GM19035 (cell line): ENCODE measurements at regions not wholly inside any gene's neighbourhood (a gene's known extent, or its start where the extent isn't known, plus 50 kb on each side); places are given as distances from the start of the nearest gene placed in this dataset.
"Not testable (repeated sequence)": the region's sequence is repeated elsewhere in the genome, so short reads cannot be mapped to it uniquely, and the experiment has no call there.

ENCODE experiments used
- ATAC-seq: cut with Tn5 transposase; IDR thresholded peaks from one replicate; pipeline ENCODE4 v1.9.1; 2021; ENCODE audit not compliant: unreplicated experiment

DNA sequence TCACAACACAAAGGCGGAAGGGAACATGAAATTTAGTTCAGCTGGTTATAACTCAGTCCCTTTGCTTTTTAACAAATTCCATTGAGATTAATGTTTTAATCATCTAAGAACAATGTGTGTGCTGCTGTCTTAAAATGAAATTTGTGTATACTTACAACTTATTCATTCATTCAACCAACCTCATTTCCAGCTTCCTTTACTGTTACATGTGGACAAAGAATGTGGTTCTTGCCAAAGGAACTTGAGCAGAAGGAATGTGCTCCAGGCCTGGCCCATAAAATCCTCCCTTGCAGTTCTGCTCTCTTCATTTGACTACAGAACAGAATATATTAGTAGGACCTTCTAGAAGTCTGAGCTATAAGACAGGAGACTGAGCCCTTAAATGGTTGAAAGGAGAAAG, 176.8 kb upstream of the GLRA2 start:
- no peak for ATAC-seq

DNA sequence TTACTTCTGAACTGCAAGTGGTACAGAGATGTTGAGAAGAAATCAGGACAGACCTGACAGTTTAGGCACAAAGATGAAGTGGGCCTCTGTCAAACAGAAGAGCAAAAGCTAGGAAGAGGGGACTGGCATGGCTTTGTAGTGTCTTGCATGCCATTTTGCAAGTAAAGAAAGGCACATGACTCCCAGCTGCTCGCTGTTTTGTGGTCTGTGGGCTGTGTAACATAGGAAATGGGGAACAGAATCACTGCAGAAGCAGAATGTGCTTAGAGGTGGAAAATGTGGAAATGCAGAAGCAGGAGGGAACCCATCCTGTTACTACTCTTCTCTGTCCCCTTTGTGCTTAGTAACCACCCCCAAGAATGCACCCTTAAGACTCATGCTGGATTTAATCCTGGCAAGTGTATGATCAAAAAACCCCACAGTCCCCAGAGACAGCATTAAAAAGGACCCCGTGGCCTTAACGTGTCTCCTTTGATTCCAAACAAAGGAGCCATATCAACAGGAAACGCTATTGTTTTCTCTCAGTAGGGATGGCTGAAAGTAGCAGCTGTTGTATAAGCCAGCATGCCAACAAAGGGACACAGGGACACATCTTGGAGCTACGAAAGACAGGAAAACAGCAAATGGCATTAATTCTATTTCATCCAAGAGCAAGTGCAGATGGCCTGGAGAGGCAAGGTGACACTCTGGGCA, 177.6 kb upstream of the GLRA2 start:
- no peak for ATAC-seq

DNA sequence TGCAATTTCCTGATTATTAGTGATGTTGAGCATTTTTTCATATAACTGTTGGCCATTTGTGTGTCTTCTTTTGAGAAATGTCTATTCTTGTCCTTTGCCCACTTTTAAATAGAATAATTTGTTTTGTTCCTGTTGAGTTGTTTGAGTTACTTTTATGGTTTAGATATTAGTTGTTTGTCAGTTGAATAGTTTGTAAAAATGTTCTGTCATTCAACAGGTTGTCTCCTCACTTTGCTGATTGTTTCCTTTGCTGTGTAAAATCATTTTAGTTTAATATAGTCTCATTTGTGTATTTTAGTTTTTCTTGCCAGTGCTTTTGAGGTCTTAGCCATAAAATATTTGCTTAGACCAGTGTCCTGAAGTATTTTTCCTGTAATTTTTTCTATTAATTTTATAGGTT, 181.8 kb upstream of the GLRA2 start:
- no peak for ATAC-seq

DNA sequence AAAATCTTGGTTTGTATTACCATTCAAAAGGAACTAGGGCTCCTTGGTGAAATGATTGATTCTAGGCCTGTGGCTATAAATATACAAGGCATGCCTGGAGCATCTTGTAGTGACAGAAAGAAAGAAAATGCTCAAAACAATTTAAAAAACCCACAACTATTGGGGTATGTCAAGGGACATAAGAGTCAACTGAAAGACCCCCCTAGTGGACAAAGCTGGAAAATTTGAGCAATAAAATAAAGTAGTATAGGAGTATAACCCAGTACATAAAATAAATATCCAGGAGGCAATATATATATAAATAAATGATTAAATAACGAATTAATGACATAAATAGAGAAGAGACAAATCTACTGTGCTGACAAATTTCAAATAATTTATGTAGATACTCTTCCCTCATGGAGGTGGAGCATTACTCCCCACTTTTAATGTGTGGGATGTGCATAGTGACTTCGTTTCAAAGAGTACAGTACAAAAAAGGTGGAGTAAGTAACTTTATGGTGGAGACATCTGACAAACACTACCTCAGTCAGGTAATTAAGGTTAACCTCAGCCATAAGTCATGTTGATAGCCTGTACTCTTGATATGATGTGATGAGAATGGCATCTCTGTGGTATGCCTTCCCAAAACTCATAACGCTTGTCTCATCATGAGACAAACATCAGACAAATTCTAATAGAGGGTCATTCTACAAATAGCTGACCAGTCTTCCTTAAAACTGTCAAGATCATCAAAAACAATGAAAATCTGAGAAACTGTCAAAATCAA, 185.0 kb upstream of the GLRA2 start:
- ATAC-seq, result no peak

DNA sequence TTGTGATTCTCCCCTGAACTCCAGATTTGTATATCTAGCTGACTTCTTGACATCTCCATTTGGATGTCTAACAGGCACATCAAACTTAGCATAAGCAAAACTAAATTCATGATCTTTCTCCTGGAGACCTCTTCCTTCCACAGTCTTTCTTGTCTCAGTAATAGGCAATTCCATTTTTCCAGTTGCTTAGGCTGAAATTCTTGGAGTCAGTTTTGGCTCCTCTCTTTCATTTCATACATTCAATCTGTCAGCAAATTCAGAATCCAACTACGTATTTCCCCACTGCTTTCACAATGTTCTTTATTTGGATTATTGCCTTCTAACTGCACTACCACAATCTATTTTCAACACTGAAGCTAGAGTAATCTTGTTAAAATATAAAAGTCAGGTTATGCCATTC, 219.9 kb upstream of the GLRA2 start:
- no peak for ATAC-seq

DNA sequence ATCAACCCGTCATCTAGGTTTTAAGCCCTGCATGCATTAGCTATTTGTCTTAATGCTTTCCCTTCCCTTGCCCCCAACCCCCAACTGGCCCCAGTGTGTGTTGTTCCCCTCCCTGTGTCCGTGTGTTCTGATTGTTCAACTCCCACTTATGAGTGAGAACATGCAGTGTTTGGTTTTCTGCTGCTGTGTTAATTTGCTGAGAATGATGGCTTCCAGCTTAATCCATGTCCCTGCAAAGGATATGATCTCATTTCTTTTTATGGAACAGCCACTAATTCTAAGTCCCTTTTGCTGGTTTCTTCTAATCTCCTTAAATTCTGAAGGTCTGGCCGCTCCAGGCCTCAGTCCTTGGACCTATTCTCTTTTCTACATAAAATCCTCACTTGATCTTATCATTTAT, 220.4 kb upstream of the GLRA2 start:
- not testable (repeated sequence) for ATAC-seq

DNA sequence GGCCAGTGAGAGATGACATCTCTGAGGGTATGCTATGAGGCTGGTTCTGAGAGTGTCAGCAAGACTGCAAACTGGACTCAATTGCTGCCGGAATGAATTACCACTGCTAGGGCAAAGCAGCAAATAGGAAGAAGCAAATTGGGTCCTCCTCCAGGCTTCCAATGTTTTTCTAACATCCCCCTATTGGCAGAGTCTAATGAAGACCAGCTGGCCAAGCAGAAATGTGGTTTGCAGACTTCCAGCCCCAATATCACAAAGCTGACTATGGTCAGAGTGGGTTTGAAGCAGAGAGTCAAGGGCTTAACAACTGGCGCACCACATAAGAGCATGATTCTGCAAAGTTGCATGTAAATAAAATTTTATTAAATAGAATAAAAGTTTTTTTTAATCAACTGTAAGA, 225.4 kb upstream of the GLRA2 start:
- ATAC-seq, result no peak

DNA sequence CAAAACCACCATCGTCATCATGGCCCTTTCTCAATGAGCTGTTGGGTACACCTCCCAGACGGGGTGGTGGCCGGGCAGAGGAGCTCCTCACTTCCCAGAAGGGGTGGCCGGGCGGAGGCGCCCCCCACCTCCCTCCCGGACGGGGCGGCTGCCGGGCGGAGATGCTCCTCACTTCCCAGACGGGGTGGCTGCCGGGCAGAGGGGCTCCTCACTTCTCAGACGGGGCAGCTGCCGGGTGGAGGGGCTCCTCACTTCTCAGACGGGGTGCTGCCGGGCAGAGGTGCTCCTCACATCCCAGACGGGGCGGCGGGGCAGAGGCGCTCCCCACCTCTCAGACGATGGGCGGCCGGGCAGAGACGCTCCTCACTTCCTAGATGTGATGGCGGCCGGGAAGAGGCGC, 226.8 kb upstream of the GLRA2 start:
- ATAC-seq, result not testable (repeated sequence)

DNA sequence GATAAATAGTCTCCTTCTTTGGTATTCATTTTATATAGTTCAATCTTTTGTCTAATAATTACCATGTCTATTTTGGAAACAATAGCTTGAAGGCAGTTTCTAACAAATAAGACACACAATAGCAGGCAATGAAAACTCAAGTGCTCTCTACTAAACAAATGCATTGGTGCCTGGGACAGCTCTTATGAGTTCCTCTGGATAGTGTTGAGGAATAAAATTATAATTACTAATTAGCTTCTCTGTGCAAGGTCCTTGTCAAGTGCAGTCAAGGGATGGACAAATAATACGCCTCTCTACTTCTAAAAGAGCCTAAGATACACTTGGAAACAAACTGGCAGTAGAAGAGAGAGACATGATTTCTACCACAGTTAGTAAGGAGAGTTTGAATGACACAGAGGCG, 229.0 kb upstream of the GLRA2 start:
- ATAC-seq, result no peak

DNA sequence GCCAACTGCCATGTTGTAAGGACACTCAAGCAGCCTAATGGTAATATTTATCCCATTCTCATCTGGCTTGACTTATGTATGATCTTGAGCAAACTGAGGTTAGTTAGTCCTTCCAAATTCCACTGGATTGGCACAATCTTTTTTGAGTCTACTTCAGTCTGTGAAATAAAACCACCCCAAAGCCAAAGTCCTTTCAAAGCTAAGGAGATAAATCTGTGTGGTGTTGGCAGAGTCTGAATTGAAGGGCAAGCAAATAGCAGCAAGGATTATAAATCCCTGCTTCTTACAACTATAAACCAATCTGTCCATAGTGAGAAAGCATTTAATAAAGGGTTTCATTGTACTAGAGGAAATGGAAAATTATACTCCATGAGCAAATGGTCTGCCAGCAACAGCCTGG, 233.9 kb upstream of the GLRA2 start:
- ATAC-seq, result no peak

DNA sequence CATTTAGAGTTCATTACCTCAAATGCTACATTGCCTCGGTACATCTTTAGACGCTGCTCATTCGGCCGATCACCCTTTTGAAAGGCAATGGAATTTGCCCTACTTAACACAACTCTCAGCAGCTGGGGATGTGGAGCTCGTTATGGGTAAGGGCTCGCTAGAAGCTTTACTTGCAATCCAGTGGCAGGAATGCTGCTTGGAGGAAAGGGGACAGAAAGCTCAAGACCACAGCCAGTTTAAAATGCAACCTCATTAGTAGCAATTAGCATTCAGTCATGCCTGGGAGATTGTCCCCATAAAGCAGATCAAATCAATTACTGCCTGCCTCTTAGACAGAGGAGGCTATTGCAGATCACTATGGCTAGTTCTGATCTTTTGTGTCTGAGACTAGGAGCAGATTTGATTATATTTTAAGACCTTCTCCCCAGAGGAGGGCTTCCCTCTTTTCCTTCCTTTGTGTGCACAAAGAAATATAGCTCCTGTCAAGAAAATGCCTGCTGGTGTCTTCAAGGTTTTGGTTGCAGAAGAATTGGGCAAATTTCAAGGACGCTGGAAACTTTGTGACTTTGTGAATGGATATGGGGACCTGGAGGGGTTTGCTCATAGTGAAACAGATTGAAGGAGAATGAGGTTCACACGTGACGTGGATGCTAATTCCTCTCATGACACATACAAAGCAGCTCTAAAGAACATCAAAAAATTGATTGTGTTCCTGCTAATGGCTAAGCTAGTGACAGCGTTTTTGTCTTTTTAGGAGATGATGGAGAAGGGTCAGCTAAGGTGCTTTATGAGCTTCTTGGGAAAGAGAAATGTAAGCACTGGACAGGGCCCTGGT, 237.5 kb upstream of the GLRA2 start:
- no peak for ATAC-seq

DNA sequence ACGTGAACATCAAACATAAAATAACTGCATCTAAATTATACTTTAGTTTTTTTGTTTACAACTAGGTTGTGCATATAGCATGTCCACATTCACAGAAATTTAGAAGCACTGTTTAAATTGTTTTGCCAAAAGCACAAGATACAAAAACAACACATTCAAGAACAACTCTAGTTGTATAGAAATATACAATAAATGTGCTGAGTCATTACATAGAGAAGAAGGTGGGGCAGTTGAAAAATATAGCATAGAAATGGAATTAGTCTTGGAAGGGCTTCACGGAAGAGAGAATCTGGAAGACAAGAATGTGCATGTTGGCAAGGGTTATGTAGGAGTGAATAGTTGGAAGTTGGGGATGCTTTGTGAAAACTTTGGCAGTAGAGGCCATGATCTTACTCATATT, 239.0 kb upstream of the GLRA2 start:
- no peak for ATAC-seq

DNA sequence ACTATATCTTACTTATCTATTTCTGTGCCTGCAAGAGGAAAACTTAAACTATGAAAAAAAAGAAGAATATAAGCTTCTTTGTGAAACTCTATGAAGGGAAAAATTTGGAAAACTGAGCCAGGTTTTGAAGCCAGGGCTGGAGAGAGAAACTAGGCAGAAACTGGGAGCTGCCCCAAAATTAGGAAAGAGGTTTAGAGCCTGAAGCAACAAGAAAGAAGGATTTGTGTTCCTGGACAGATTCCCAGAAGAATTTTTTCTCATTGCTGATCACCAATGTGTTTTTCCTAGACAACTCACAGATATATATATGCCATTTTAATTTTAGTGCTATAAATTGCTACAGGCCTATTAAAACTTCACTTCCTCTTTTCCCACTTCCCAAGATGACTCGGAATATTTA, 245.0 kb upstream of the GEMIN8 start:
- no peak for ATAC-seq

DNA sequence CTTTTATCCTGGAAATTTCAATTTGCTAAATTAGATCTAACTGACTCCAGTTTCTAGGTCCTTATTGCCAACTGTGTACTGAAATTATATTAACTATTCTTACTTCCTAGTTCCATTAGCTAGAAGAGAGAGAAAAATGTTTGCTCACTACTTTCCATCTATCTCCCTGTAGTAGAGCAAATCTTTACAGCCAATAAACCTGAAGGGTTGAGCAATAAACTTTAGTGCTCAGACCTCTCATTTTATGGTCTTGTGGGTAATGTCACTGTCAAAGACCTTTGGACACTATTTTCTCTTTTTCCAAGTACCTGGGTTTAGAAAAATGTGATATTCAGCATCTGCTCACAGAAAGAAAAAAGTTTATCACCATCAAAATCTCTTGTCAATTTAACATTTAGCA, 237.5 kb upstream of the GEMIN8 start:
- ATAC-seq, result no peak

DNA sequence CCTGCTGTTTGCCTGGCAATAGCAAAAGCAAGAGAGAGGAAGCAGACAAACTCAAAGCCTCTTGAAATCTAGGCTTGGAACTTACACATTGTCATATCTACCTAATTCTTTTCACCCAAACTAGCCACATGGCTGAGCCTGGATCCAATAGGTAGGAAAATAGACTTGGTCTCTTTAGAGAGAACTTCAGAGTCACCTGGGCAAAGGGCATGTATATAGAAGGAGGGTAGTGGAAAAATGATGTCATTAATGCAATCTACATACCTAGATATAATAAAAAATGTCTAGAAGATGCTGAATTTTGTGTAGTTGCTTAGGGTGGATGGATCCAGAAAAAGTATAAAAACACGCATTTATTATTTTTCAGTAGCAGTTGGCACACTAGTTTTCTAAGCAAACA, 237.0 kb upstream of the GEMIN8 start:
- ATAC-seq, result no peak

DNA sequence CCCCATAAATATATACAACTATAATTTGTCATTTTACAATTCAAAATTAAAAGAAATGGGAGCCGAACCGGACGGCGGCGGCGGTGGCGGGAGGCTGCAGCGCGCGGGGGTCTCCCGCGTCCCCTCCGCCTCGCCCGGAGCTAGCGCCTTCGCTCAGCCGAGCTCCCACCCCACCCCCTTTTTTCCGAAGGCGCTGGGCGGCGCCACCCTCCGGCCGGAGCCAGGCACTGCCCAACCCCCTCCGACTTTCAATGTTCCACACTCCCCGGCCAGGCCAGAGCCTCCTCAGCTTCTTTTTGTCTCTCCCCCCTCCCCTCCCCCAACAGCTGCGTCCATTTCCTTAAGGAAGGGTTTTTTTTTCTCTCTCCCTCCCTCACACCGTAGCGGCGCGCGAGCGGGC, 214.1 kb upstream of the GEMIN8 start:
- no peak for ATAC-seq

DNA sequence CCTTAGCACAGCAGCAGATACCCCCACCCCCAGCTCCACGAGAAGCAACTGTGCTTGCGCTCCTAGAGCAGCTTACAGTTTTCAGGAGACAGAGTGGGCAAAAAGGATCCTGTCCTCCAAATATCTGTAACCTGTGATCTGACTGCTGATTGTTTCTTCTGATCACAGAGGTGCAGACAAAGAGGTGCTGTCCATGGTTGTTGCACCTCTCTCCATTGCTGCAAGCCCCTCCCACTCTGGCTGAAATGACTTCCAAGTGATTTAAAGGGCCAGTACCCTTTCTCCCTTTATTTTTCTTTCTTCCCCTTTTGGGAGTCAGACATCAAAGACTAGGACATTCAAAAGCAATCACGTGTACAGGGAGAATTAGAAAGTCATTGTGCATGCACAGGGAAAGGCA, 205.3 kb upstream of the GEMIN8 start:
- no peak for ATAC-seq

DNA sequence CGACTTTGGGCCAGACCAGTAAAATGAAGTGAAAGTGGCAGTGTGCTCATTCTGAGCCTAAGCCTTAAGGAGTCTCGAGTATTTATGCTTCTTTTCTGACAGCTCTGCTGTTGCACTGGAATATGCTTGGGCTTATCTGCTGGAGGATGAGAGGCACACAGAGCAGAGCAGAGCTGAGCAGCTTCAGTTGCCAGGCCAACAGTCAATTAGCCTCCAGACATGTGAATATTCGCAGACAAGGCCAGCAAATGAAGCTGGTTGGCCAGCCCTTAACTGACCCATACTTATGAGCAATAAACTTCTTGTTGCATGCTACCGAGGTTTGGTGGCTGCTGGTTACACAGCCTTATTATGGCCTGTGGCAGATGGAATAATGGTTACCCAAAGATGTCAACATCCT, 203.0 kb upstream of the GEMIN8 start:
- ATAC-seq, result no peak

DNA sequence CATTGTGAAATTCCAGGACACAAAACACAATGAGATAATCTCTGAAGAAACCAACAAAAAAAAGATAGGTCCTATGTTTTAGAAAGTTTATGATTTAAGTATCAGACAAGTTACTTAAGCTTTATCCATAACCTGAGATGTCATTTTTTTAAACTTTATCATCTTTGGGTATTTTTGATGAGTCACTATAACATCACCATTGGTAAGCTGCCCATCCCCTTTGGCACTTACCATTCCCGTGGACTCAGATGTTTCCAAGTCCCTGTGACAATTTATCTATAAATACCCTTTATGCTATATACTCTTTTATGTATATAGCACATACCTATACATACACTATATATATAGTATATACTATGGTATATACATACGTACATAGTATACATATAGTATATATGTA, 198.9 kb upstream of the GEMIN8 start:
- ATAC-seq, result no peak

DNA sequence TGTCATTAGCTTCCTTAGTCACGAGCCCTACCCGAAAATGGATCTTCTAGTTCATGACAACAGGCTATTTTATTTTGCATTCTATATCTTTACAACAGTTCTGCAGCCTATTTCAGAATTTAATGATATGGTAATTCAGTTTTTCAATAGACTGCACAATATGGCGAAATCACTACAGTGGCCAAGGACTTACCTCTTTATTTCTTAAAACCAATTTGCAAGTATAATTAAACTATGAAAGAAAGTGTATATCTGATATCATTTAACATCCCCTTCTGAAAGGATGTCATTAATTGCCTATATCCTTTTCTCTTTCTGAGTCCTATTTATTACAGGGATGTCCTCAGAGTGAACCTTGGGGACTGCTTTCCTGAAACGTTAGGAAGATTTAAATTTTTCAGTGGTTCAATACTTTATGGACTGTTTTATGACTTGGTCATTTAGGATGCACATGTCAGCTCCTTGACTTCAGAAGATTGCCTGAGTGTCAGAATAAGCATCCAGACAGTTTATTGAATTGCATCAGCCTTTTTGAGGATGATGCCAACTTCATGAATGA, 190.8 kb upstream of the GEMIN8 start:
- no peak for ATAC-seq

DNA sequence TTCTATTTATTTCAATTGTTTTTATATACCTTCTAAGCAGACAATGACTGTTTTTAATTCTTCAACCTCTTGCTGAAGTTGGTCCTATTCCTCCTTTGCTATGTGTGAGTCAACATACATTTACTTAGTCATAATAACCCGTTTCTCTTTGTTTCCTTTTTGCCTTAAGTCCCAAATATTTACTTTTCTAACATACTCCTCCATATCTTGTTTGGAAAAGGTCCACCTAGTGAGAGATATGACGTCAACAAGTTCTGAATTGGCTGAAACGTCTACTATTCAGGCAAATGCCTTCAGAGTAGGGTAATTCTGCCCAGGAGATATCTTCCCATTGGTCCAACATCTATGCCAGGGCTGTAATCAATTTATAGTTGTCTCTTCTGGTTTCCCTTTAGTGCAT, 179.3 kb upstream of the GEMIN8 start:
- no peak for ATAC-seq

DNA sequence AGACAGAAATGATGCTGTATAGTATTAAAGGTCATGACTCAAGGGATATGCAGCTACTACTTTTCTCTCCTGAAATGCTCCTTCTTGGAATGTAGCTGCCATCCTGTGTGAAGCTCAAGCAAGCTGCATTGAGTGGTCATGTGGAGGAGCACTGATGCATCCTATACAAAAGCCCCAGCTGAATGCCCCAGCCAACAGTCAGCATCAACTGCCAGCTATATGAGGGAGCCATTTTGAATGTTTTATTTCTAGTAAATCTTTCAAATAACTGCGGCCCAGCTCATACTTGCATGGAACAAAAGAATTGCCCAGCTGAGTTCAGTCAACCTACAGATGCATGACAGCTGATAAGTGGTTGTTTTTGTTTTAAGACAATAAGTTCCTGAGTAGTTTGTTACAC, 165.0 kb upstream of the GEMIN8 start:
- ATAC-seq, result no peak
